OCI-LY3 (cell line): ENCODE measurements at regions not wholly inside any gene's neighbourhood (a gene's known extent, or its start where the extent isn't known, plus 50 kb on each side); places are given as distances from the start of the nearest gene placed in this dataset.

Experiments used
- CTCF ChIP-seq: fragments of 200-600, 300-600 bp; sonication (generic); IDR thresholded peaks from 2 replicates; pipeline ENCODE4 v1.5.1; 2014; ENCODE audit warnings: antibody characterized with exemption, low read length, low read depth
- EZH2phosphoT487 ChIP-seq: fragments of 200-600 bp; shearing (Covaris generic); IDR thresholded peaks from 2 replicates; pipeline ENCODE4 v1.6.1; 2018; ENCODE audit warnings: antibody characterized with exemption, mixed run types, low read depth

GRCh38 chr12:86837246-86837645, 581.1 kb upstream of the MGAT4C start:
- TF ChIP-seq CTCF = no peak
- no peak for TF ChIP-seq EZH2phosphoT487
